Stromal cell of bone marrow (primary cell): ENCODE measurements at regions not wholly inside any gene's neighbourhood (a gene's known extent, or its start where the extent isn't known, plus 50 kb on each side); places are given as distances from the start of the nearest gene placed in this dataset.

Experiments used
- DNase-seq: peaks from one replicate; pipeline ENCODE4 v3.0.0-alpha.2; 2012; ENCODE audit warnings: low read depth

- no peak for DNase-seq
Measured at GRCh38 chr18:8458546-8459215, 150.6 kb upstream of the RAB12 start.

DNA sequence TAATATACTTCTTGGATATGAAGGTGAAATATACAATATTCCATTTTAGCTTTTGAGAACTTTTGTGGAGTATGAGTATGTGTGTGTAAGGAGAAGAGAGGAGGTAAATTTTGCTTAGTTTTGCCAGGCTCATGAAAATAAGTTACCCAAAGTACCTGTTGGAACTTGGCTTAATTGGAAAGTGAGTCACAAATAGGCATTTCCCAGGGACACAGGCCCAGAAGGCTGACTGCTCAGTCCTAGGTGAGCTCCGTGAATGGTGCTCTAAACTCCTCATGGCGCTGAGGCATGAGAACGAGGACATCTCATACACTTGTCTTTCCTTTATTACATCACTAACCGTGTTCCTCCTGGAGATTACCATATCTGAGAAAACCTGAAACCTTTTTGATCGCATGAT is 148.5 kb upstream of the RAB12 start:
- no peak for DNase-seq

DNA sequence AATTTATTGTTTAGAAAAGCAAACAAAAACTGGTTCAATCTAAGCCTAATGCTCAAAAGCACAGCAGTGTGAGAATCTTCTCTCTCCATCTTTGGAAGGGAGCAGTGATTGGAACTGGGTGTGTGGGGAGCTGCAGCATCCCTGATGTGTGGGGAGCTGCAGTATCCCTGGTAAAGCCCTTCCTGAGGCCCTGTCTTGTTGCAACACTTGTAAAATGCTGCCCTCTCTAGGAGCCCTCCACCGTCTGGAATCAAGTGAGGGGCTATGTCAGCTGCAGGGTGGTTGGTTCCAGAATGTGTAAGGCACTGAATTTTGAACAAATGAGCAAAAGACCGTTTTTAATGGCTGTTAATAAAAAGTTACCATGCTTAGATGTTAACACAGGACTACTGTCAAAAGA is 147.7 kb upstream of the RAB12 start:
- no peak for DNase-seq

GRCh38 chr18:8462651-8463185 is 146.5 kb upstream of the RAB12 start:
- DNase-seq = no peak

DNA sequence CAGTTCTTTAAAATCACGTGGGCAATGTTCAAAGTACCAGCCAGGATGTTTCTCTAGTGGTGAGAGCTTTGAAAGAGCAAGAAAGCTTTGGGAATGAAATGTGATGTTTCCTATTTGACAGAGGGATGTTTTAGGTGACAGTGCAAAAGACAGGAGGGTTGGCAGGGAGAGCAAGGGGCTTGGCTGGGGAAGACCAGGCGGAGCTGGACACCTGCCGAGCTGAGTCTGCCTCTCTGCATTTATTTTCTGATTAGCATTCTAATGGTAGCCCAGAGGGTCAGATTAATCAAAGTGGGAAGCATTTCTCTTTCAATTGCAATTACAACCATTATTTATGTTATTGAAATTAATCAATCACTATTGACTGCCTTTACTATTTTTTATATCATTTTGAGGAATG is 145.4 kb upstream of the RAB12 start:
- DNase-seq = no peak

GRCh38 chr18:8468191-8468590 is 141.0 kb upstream of the RAB12 start:
- DNase-seq = no peak

DNA sequence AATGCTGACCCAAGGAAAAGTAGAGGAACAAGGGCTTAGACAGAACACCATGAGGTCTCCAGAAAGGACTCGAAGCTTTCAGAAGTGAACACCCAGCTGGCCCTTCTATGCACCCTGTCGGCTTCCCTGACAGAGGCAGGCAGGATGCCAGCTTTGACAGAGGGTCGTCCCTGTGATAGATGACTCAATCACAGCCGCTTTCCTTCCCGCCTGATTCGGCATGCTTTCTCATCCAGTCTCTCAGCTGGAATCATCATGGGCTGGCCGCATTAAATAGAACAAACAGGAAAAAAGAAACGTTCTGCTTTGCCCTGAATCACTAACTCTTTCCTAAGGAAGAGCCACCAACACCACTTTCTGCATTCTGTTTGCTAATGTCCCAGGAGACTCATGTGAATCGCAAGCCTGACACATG is 140.3 kb upstream of the RAB12 start:
- DNase-seq = peak; percentile 36

DNA sequence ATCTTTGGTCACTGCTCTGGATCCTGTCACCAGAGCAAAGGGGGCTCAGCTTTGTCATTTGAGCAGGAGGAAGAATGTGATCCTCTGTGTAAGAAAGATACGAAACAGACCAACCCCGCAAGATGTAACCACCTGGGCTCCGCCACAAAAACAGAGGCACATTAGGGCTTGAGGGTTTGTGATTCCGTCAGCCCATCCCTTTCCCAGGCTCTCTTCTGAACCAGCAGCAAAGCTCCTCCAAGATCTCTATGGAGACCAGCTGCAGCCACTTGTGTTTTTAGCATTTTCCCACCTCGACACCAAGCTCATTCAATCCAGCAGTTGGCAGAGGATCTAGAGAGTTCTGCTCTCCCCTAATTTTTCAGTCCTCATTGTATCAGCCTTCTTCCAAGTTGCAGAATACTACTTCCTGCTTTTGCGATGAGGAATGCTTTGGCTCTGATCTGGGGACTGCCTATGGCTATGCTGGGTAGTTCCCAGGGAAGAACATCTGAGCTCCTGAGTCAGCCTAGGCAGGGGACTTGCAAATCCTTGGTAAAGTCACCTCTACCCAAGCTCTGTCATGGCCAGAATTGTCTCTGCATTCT is 139.6 kb upstream of the RAB12 start:
- DNase-seq = peak; percentile 17

DNA sequence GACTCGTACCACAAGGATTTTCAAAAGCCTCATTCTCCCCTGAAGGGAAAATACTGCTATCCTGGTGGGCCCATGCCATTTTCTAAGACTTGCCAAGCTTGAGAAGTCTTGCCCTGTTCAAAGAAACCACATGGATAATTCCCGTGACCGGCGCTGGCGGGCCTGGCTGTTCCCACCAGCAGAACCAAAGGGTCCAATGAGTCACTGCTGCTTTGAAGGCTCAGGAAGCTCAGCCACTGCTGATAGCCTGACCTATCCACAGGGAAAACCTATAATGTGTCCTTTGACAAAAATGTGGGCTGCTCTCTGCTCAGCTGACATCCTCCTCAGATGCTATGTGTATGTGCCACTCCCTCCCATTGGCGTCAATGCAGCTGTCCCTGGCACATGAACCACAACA is 137.9 kb upstream of the RAB12 start:
- DNase-seq = peak; percentile 38

- DNase-seq = no peak
Measured at GRCh38 chr18:8474661-8475060, 134.6 kb upstream of the RAB12 start.

GRCh38 chr18:8477615-8478014 is 131.6 kb upstream of the RAB12 start:
- DNase-seq = no peak

- DNase-seq = peak; percentile 10
Measured at GRCh38 chr18:8478166-8478967, 130.9 kb upstream of the RAB12 start.

- DNase-seq = no peak
Measured at GRCh38 chr18:8478968-8479370, 130.3 kb upstream of the RAB12 start.

DNA sequence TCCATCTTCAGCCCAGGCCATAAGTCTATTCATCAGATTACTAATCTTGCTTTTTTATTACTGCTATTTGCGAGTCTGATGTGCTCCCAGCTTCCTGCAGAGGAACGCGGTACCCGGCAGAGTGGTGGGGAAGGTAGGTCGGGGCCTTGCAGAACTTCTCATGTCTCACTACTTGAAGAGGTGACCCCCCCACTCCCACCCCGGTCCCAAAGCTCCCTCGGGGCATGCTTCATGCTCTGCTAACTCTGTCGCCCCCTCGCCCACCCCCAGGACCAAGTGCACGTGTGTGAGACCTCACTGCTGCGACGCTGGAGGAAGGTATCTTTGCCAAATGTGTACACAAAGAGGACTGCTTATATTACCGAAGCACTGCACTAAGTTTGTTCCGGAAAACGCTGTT is 129.4 kb upstream of the RAB12 start:
- no peak for DNase-seq

DNA sequence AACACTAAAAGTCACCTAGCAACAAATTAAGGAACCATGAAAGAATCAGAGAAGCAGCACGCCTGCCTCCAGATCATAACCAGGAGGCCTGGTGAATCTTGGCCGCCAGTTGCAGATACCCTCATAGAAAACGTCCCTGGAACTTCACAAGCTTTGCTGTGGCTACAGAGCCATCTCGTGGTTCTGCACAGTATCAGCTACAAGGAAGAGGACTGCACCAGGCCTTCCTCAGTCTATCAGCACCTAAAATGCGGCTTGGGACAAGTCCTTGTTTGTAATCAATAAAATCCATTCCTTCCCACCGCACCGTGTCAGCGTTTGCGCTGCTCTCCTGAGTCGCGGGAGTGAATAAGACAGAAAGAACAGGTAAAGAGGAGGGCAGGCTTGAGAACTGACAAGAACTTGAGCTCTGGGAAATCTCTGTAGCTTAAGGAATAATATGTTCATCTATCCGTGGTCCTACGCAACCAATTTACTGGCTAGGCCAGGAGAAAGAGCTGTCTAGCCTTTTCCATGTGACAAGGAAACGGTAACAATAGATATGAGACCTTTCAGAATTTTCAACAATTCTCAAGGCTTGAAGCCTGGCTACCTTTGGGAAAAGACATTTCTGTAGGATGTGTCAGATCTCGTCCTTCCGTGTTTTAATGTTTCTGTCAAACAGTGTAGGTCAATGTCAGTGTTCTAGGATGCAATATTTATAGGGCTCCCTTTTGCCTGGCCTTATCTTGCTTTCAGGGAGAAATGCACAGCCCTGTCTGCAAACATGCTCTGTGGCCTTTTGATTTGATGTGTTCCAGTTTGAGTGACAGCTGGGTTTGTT is 128.5 kb upstream of the RAB12 start:
- peak; percentile 30 for DNase-seq

GRCh38 chr18:8484951-8485350 is 124.3 kb upstream of the RAB12 start:
- DNase-seq = no peak

DNA sequence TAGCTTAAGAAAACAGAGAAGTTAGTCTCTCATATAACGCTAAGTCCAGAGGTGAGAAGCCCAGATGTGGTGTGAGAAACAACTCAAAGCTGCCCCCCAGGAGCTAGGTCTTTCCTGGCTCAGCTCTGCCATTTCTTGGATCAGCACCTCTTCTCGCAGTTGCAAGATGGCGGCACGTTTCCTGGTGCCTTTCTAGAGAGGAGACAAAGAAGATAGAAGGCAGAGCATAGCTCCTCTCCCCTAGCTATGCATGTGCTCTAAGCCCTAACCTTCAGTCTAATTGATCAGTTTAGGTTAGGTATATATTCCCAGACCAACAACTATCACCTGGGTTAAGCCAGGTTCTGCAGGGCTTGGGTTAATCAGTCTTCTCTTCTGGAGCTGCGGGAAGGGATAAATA is 119.5 kb upstream of the RAB12 start:
- no peak for DNase-seq

DNA sequence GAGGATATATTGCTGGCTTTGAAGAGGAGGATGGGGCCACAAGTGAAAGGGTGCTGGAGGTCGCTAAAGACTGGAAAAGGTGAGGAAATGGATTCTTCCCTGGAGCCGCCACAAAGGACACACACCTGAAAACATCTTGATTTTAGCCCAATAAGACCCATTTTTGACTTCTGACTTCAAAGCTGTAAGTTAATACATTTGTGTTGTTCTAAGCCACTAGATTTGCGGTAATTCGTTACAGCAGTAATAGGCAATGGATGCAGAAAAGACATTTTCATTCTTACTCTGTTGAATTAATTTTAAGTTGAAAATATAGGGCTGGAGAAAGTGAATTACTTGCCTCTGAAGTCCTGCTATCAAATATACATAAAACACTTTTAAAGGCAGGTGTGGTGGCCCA is 117.7 kb upstream of the RAB12 start:
- no peak for DNase-seq

- DNase-seq = no peak
Measured at GRCh38 chr18:8493141-8493540, 116.1 kb upstream of the RAB12 start.

GRCh38 chr18:8496186-8496585 is 113.1 kb upstream of the RAB12 start:
- no peak for DNase-seq

DNA sequence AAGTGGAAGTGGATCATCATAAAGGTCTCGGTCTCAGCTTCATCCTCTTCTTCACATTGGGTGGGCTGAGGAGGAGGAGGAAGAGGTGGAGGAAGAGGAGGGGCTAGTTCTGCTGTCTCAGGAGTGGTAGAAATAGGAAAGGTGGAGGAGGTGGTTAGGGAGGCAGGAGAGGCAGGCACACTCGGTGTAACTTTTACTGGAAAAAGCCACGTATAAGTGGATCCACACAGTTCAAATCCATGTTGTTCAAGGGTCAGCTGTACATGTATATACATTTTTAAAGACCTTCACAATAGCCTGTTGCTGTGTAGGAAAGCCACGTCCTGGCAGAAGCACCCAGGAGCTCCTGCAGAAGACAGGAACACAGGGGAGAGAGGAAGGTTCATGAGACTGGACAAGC is 110.3 kb upstream of the RAB12 start:
- no peak for DNase-seq
